NCI-H146 (cell line): ENCODE measurements at regions not wholly inside any gene's neighbourhood (a gene's known extent, or its start where the extent isn't known, plus 50 kb on each side); places are given as distances from the start of the nearest gene placed in this dataset.

Experiments
- DNase-seq: peaks from one replicate; lab custom pipeline; 2025; lab: John Stamatoyannopoulos, UW

- no peak for DNase-seq
Observed at GRCh38 chr13:73287831-73288230, 229.0 kb downstream of the KLF5 start.

- peak; percentile 4 for DNase-seq
Observed at GRCh38 chr13:73286942-73287620, 228.3 kb downstream of the KLF5 start.

GRCh38 chr13:73286177-73286576, 227.4 kb downstream of the KLF5 start:
- DNase-seq, result no peak

GRCh38 chr13:73284081-73284874, 225.5 kb downstream of the KLF5 start:
- no peak for DNase-seq

- DNase-seq, result no peak
Observed at GRCh38 chr13:73283636-73284035, 224.8 kb downstream of the KLF5 start.

- no peak for DNase-seq
Observed at GRCh38 chr13:73281746-73282145, 222.9 kb downstream of the KLF5 start.

- DNase-seq, result no peak
Observed at GRCh38 chr13:73278186-73278585, 219.4 kb downstream of the KLF5 start.

GRCh38 chr13:73275163-73275562, 216.4 kb downstream of the KLF5 start:
- DNase-seq, result no peak

- no peak for DNase-seq
Observed at GRCh38 chr13:73274147-73274546, 215.3 kb downstream of the KLF5 start.

GRCh38 chr13:73273745-73274144, 214.9 kb downstream of the KLF5 start:
- no peak for DNase-seq

- no peak for DNase-seq
Observed at GRCh38 chr13:73273276-73273675, 214.5 kb downstream of the KLF5 start.

GRCh38 chr13:73272831-73273230, 214.0 kb downstream of the KLF5 start:
- no peak for DNase-seq

GRCh38 chr13:73268306-73268705, 209.5 kb downstream of the KLF5 start:
- peak; percentile 79 for DNase-seq

GRCh38 chr13:73266640-73267180, 207.9 kb downstream of the KLF5 start:
- DNase-seq, result no peak

- no peak for DNase-seq
Observed at GRCh38 chr13:73262862-73263627, 204.2 kb downstream of the KLF5 start.

- peak; percentile 44 for DNase-seq
Observed at GRCh38 chr13:73261739-73262216, 203.0 kb downstream of the KLF5 start.

- peak; percentile 77 for DNase-seq
Observed at GRCh38 chr13:73259061-73260017, 200.5 kb downstream of the KLF5 start.

GRCh38 chr13:73258406-73258805, 199.6 kb downstream of the KLF5 start:
- DNase-seq, result no peak

- no peak for DNase-seq
Observed at GRCh38 chr13:73254827-73255226, 196.0 kb downstream of the KLF5 start.

GRCh38 chr13:73251626-73252265, 192.9 kb downstream of the KLF5 start:
- no peak for DNase-seq

- DNase-seq, result no peak
Observed at GRCh38 chr13:73250061-73250460, 191.3 kb downstream of the KLF5 start.
